Lung (tissue), 11 donors: ENCODE measurements at regions not wholly inside any gene's neighbourhood (a gene's known extent, or its start where the extent isn't known, plus 50 kb on each side); places are given as distances from the start of the nearest gene placed in this dataset.

Experiments used
- ATAC-seq: fragments of 200-7000 bp; cut with Tn5 transposase; one replicate; pipeline ENCODE4 v1.9.1; 2020; ENCODE audit warnings: moderate number of reproducible peaks; ENCODE audit not compliant: insufficient read depth, low FRiP score
- DNase-seq, 3 donors: peaks; one replicate each; pipeline ENCODE4 v3.0.0-alpha.2; 2013 to 2017
- H3K27ac ChIP-seq, 2 donors: one replicate each; pipeline ENCODE4 v1.5.1; 2013; ENCODE audit warnings: mild to moderate bottlenecking in 2 of 2, moderate library complexity in 2 of 2, control low read depth in 1 of 2, inconsistent platforms in 1 of 2, low read depth in 1 of 2, low read length in 1 of 2
- H3K27me3 ChIP-seq, 3 donors: one replicate each; pipeline ENCODE4 v1.5.1; 2013; ENCODE audit warnings: low read length in 2 of 3; ENCODE audit not compliant: control insufficient read depth in 3 of 3, insufficient read depth in 3 of 3
- H3K36me3 ChIP-seq, 4 donors: one replicate each; pipeline ENCODE4 v1.5.1; 2013; ENCODE audit warnings: low read length in 4 of 4, mild to moderate bottlenecking in 1 of 4, moderate library complexity in 1 of 4; ENCODE audit not compliant: control insufficient read depth in 4 of 4, insufficient read depth in 4 of 4
- H3K4me1 ChIP-seq, 5 donors: one replicate each; pipeline ENCODE4 v1.5.1; 2013; ENCODE audit warnings: low read length in 5 of 5, mild to moderate bottlenecking in 2 of 5, moderate library complexity in 1 of 5; ENCODE audit not compliant: control insufficient read depth in 5 of 5, insufficient read depth in 5 of 5
- H3K4me3 ChIP-seq: one replicate; pipeline ENCODE4 v1.5.1; 2013; ENCODE audit warnings: mild to moderate bottlenecking, control low read depth, moderate library complexity
- H3K9ac ChIP-seq, 2 donors: one replicate each; pipeline ENCODE4 v1.5.1; 2013; ENCODE audit warnings: low read length in 2 of 2, control low read depth in 1 of 2; ENCODE audit not compliant: insufficient read depth in 1 of 2
- H3K9me3 ChIP-seq, 4 donors: one replicate each; pipeline ENCODE4 v1.5.1; 2013; ENCODE audit warnings: low read length in 3 of 4, mild to moderate bottlenecking in 1 of 4, moderate library complexity in 1 of 4; ENCODE audit not compliant: control insufficient read depth in 4 of 4, insufficient read depth in 3 of 4
- WGBS, 2 donors: extraction: QIAGEN DNeasy Blood & Tissue Kit; methylation state at CpG; one replicate each; pipeline ENCODE4 v1.1.7; 2013; 5-methylcytosine and 5-hydroxymethylcytosine counted together
- TF ChIP-seq, protein P1 (sequence below): IDR thresholded peaks from 2 replicates; pipeline ENCODE4 v1.5.1; 2012; ENCODE audit warnings: mild to moderate bottlenecking; ENCODE audit errors: control extremely low read depth, extremely low read depth
- donor health status: control.
- donor health status: control.
- donor health status: Bipolar disorder and iron deficiency.
- donor health status: healthy.
- donor health status: DM: yes; HTN: yes; CAD: no.

DNA sequence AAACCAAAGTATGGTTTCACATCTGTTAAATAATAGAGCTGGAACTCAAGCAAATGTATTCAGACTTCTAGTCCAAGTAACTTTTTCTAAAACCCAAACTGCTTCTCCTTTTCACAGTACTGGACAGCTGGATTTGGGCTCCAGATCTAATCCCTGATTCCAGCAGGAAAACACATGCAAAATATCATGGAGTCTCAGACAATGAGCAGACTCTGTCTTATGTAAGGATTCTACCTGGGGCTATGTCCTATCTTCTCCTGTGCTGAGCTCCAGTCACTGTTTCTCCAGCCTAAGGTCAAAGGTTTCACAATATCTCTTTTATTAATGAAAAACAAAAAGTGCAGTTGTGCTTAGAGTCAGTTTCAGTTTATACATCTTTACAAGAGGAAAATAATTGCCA lies 83.2 kb upstream of the EED start:
- DNase-seq, result peak in 1 of 3 donors; percentile 28
- peaks cover 0 to 2% (median 0%) of the 10 kb centered on the region in 4 donors for H3K9me3 ChIP-seq
- no peak overlapping the region for H3K27ac ChIP-seq
- no peaks in the 10 kb centered on the region for H3K36me3 ChIP-seq
- H3K9ac ChIP-seq, result no peak overlapping the region
- no peaks in the 10 kb centered on the region for H3K27me3 ChIP-seq
- no peak overlapping the region for H3K4me3 ChIP-seq
- TF ChIP-seq, protein P1, sequence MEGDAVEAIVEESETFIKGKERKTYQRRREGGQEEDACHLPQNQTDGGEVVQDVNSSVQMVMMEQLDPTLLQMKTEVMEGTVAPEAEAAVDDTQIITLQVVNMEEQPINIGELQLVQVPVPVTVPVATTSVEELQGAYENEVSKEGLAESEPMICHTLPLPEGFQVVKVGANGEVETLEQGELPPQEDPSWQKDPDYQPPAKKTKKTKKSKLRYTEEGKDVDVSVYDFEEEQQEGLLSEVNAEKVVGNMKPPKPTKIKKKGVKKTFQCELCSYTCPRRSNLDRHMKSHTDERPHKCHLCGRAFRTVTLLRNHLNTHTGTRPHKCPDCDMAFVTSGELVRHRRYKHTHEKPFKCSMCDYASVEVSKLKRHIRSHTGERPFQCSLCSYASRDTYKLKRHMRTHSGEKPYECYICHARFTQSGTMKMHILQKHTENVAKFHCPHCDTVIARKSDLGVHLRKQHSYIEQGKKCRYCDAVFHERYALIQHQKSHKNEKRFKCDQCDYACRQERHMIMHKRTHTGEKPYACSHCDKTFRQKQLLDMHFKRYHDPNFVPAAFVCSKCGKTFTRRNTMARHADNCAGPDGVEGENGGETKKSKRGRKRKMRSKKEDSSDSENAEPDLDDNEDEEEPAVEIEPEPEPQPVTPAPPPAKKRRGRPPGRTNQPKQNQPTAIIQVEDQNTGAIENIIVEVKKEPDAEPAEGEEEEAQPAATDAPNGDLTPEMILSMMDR, result no peak
- H3K4me1 ChIP-seq, result peaks cover 0 to 28% (median 7%) of the 10 kb centered on the region in 5 donors
- ATAC-seq, result no peak

- ATAC-seq, result no peak
- WGBS, 2 donors, result 53 to 60% methylated on average over 1 of the region's 1 CpG
- H3K27ac ChIP-seq, result no peak overlapping the region
These were observed 83.9 kb upstream of the EED start for GRCh38 chr11:86160541-86161149.

DNA sequence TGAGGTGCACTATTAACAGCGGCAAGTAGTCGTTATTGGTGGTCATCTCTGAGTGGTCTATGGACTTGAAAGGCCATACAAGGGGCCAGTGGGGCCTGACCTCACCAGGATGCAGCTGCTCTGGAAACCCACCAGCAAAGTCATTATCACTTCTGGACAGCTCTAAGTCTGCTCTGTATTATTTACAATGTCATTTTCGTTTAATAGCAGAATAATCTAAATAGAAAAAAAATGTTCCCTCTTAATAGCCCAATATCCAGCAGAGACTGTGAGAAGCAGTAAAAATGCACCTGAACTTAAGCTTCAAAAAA lies 85.0 kb upstream of the EED start:
- ATAC-seq (no peak), DNase-seq (no peak)
- Histone ChIP-seq H3K36me3 (no peaks in the 10 kb centered on the region), H3K4me1 (peaks cover 0 to 28% (median 7%) of the 10 kb centered on the region in 5 donors), H3K27me3 (no peaks in the 10 kb centered on the region), H3K9ac (no peak overlapping the region), H3K27ac (no peak overlapping the region), H3K4me3 (no peak overlapping the region), H3K9me3 (peaks cover 0 to 1% (median 0%) of the 10 kb centered on the region in 4 donors)
- TF ChIP-seq, protein P1, result no peak
- 76 to 80% methylated on average over 3 of the region's 3 CpGs for WGBS, 2 donors

More at GRCh38 chr11:86160541-86161149, 83.9 kb upstream of the EED start:
- DNase-seq, result peak in 1 of 3 donors; percentile 30
- no peak overlapping the region for H3K9ac ChIP-seq
- peaks cover 0 to 28% (median 7%) of the 10 kb centered on the region in 5 donors for H3K4me1 ChIP-seq
- TF ChIP-seq, protein P1, result no peak
- no peaks in the 10 kb centered on the region for H3K27me3 ChIP-seq
- H3K9me3 ChIP-seq, result peaks cover 0 to 2% (median 0%) of the 10 kb centered on the region in 4 donors
- no peaks in the 10 kb centered on the region for H3K36me3 ChIP-seq
- no peak overlapping the region for H3K4me3 ChIP-seq
